OCI-LY3 (cell line): ENCODE measurements at regions not wholly inside any gene's neighbourhood (a gene's known extent, or its start where the extent isn't known, plus 50 kb on each side); places are given as distances from the start of the nearest gene placed in this dataset.

Experiments used
- EZH2phosphoT487 ChIP-seq: fragments of 200-600 bp; shearing (Covaris generic); IDR thresholded peaks from 2 replicates; pipeline ENCODE4 v1.6.1; 2018; ENCODE audit warnings: antibody characterized with exemption, mixed run types, low read depth
- TF ChIP-seq, protein P1 (sequence below): fragments of 200-600, 300-600 bp; sonication (generic); IDR thresholded peaks from 2 replicates; pipeline ENCODE4 v1.5.1; 2014; ENCODE audit warnings: antibody characterized with exemption, low read length, low read depth

DNA sequence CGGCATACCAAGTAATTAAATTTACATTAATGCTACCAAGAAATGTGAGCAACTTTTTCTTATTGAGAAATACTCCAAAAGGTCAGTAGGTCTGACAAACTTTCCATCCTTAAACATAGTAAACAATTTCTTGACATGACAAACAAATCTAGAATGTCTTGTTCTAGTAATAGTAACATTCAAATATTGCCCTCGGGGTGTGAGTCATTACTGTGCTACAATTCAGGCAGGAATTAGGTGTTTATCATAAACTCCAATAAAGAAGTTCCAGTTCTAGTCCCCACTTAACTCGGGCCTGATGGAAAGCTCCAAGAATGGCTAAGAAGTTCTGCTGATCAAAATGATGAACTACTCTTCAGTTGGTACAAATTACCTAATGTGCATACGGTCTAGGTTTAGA is 235.6 kb upstream of the TUSC1 start:
- TF ChIP-seq, protein P1, sequence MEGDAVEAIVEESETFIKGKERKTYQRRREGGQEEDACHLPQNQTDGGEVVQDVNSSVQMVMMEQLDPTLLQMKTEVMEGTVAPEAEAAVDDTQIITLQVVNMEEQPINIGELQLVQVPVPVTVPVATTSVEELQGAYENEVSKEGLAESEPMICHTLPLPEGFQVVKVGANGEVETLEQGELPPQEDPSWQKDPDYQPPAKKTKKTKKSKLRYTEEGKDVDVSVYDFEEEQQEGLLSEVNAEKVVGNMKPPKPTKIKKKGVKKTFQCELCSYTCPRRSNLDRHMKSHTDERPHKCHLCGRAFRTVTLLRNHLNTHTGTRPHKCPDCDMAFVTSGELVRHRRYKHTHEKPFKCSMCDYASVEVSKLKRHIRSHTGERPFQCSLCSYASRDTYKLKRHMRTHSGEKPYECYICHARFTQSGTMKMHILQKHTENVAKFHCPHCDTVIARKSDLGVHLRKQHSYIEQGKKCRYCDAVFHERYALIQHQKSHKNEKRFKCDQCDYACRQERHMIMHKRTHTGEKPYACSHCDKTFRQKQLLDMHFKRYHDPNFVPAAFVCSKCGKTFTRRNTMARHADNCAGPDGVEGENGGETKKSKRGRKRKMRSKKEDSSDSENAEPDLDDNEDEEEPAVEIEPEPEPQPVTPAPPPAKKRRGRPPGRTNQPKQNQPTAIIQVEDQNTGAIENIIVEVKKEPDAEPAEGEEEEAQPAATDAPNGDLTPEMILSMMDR, result no peak
- TF ChIP-seq EZH2phosphoT487, result no peak
